Stomach (tissue), 4 donors: ENCODE measurements at regions not wholly inside any gene's neighbourhood (a gene's known extent, or its start where the extent isn't known, plus 50 kb on each side); places are given as distances from the start of the nearest gene placed in this dataset.
"Not testable (repeated sequence)": the region's sequence is repeated elsewhere in the genome, so short reads cannot be mapped to it uniquely, and the experiment has no call there.

Experiments
- POLR2A ChIP-seq, 4 donors: fragments of 450-650 bp; IDR thresholded peaks; one replicate each; pipeline ENCODE4 v1.6.1; 2016; ENCODE audit warnings: antibody characterized with exemption in 4 of 4, control low read depth in 2 of 4, mild to moderate bottlenecking in 1 of 4, moderate library complexity in 1 of 4
- TF ChIP-seq, protein P1 (sequence below), 7 experiments: fragments of 450-650 bp in 4 of 7; fragments of 200-600 bp in 3 of 7; sonication (generic) in 3 of 7; IDR thresholded peaks; one replicate each; pipeline ENCODE4 v1.5.1; 2016 to 2019; ENCODE audit warnings: antibody characterized with exemption in 7 of 7, control low read depth in 2 of 7, mild to moderate bottlenecking in 1 of 7

DNA sequence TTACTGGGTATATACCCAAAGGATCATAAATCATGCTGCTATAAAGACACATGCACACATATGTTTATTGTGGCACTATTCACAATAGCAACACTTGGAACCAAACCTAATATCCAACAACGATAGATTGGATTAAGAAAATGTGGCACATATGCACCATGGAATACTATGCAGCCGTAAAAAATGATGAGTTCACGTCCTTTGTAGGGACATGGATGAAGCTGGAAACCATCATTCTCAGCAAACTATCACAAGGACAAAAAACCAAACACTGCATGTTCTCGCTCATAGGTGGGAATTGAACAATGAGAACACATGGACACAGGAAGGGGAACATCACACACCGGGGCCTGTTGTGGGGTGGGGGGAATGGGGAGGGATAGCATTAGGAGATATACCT lies 744.0 kb downstream of the SH3BGRL start:
- TF ChIP-seq, protein P1, sequence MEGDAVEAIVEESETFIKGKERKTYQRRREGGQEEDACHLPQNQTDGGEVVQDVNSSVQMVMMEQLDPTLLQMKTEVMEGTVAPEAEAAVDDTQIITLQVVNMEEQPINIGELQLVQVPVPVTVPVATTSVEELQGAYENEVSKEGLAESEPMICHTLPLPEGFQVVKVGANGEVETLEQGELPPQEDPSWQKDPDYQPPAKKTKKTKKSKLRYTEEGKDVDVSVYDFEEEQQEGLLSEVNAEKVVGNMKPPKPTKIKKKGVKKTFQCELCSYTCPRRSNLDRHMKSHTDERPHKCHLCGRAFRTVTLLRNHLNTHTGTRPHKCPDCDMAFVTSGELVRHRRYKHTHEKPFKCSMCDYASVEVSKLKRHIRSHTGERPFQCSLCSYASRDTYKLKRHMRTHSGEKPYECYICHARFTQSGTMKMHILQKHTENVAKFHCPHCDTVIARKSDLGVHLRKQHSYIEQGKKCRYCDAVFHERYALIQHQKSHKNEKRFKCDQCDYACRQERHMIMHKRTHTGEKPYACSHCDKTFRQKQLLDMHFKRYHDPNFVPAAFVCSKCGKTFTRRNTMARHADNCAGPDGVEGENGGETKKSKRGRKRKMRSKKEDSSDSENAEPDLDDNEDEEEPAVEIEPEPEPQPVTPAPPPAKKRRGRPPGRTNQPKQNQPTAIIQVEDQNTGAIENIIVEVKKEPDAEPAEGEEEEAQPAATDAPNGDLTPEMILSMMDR (IDR thresholded peaks at IDR 0.05) = not testable (repeated sequence)
- not testable (repeated sequence) for TF ChIP-seq POLR2A (IDR thresholded peaks at IDR 0.05)
